Naive thymus-derived CD8-positive, alpha-beta T cell (primary cell): ENCODE measurements at regions not wholly inside any gene's neighbourhood (a gene's known extent, or its start where the extent isn't known, plus 50 kb on each side); places are given as distances from the start of the nearest gene placed in this dataset.
"Not testable (repeated sequence)": the region's sequence is repeated elsewhere in the genome, so short reads cannot be mapped to it uniquely, and the experiment has no call there.

Experiments used
- ATAC-seq, 2 donors: fragments of 150-1000 bp; cut with Tn5 transposase in 1 of 2; sonication (Bioruptor Pico), chemical (Tn5 transposase) in 1 of 2; 1 replicate in 1 of 2; 2 replicates in 1 of 2; pipeline ENCODE4 v1.10.0; 2021; ENCODE audit warnings: mild to moderate bottlenecking in 2 of 2, moderate library complexity in 2 of 2
- POLR2A ChIA-PET: fragments of 350-600 bp; sonication (Branson Sonifier 250); formaldehyde crosslinking; loops from one replicate; lab custom pipeline; 2021; ENCODE audit warnings: antibody characterized with exemption; lab: Charles Lee
- DNase-seq, 10 donors: peaks; one replicate each; pipeline versions ENCODE4 v3.0.0 to v3.0.0-alpha.2; 2020 to 2022
- H3K27ac Mint-ChIP-seq, 10 donors: one replicate each; pipeline ENCODE4 v1.8.0; 2020 to 2022; ENCODE audit warnings: mild to moderate bottlenecking in 10 of 10, mixed read lengths in 10 of 10, moderate library complexity in 4 of 10, inconsistent platforms in 1 of 10
- H3K27me3 Mint-ChIP-seq, 5 donors: one replicate each; pipeline ENCODE4 v1.8.0; 2021 to 2022; ENCODE audit warnings: mixed read lengths in 5 of 5
- H3K36me3 Mint-ChIP-seq, 3 donors: one replicate each; pipeline ENCODE4 v1.8.0; 2020 to 2022; ENCODE audit warnings: mixed read lengths in 3 of 3, mild to moderate bottlenecking in 2 of 3, inconsistent platforms in 1 of 3
- H3K4me1 Mint-ChIP-seq, 4 donors: one replicate each; pipeline ENCODE4 v1.8.0; 2021 to 2022; ENCODE audit warnings: mixed read lengths in 4 of 4
- H3K4me3 Mint-ChIP-seq, 10 donors: one replicate each; pipeline ENCODE4 v1.8.0; 2020 to 2022; ENCODE audit warnings: mild to moderate bottlenecking in 10 of 10, mixed read lengths in 10 of 10, moderate library complexity in 6 of 10, inconsistent platforms in 1 of 10
- H3K9me3 Mint-ChIP-seq, 9 donors: one replicate each; pipeline ENCODE4 v1.8.0; 2020 to 2022; ENCODE audit warnings: mixed read lengths in 9 of 9, mild to moderate bottlenecking in 3 of 9, inconsistent platforms in 1 of 9, moderate library complexity in 1 of 9

- Mint-ChIP-seq H3K27ac (no peak overlapping the region), H3K4me1 (no peaks in the 10 kb centered on the region), H3K36me3 (no peaks in the 10 kb centered on the region), H3K27me3 (no peaks in the 10 kb centered on the region), H3K9me3 (peaks cover 0 to 14% (median 9%) of the 10 kb centered on the region in 9 donors), H3K4me3 (no peak overlapping the region)
- DNase-seq, result no peak
- no peak for ATAC-seq
- POLR2A ChIA-PET, result no interaction called here
Measured at GRCh38 chr1:187985897-187986654, 1157.3 kb downstream of the PLA2G4A start.

GRCh38 chr1:187987236-187987776, 1158.6 kb downstream of the PLA2G4A start:
- Mint-ChIP-seq H3K4me3 (no peak overlapping the region), H3K27ac (no peak overlapping the region), H3K9me3 (peaks cover 0 to 13% (median 5%) of the 10 kb centered on the region in 9 donors), H3K36me3 (no peaks in the 10 kb centered on the region), H3K27me3 (no peaks in the 10 kb centered on the region), H3K4me1 (no peaks in the 10 kb centered on the region)
- ATAC-seq, result no peak
- no peak for DNase-seq
- POLR2A ChIA-PET, result no interaction called here

DNA sequence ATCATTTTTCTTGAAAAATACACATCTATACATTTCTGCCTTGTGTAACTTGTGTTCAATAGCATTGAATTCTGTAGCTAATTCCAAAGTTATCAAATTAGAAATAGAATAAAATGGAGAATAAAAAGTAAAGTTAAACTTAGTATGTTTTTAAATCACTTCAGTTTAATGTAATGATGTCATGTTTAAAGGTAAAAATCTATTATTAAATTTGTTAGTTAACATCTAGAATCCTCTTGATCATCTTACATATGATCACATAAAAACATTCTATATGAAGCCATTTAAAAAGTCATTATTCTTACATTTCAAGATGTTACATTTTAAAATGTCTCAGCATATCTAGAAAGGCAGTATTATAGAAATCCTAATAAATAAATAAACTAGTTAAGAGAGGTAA, 1163.2 kb downstream of the PLA2G4A start:
- ATAC-seq (no peak), DNase-seq (no peak)
- POLR2A ChIA-PET, result no interaction called here
- Mint-ChIP-seq H3K27me3 (no peaks in the 10 kb centered on the region), H3K4me1 (no peaks in the 10 kb centered on the region), H3K4me3 (no peak overlapping the region), H3K36me3 (no peaks in the 10 kb centered on the region), H3K9me3 (peaks cover 0 to 2% (median 0%) of the 10 kb centered on the region in 9 donors), H3K27ac (no peak overlapping the region)

GRCh38 chr1:187996780-187997179, 1168.0 kb downstream of the PLA2G4A start:
- peaks cover 0 to 4% (median 2%) of the 10 kb centered on the region in 9 donors for H3K9me3 Mint-ChIP-seq

GRCh38 chr1:187999973-188000372, 1171.2 kb downstream of the PLA2G4A start:
- no peak overlapping the region for H3K4me3 Mint-ChIP-seq
- POLR2A ChIA-PET, result no interaction called here
- no peak for DNase-seq
- H3K27me3 Mint-ChIP-seq, result no peaks in the 10 kb centered on the region
- H3K9me3 Mint-ChIP-seq, result peaks cover 0 to 12% (median 3%) of the 10 kb centered on the region in 9 donors
- peaks cover 0 to 3% (median 0%) of the 10 kb centered on the region in 4 donors for H3K4me1 Mint-ChIP-seq
- ATAC-seq, result no peak
- no peaks in the 10 kb centered on the region for H3K36me3 Mint-ChIP-seq
- H3K27ac Mint-ChIP-seq, result no peak overlapping the region

More at GRCh38 chr1:187996780-187997179, 1168.0 kb downstream of the PLA2G4A start:
- ATAC-seq, result no peak
- Mint-ChIP-seq H3K36me3 (no peaks in the 10 kb centered on the region), H3K4me3 (no peak overlapping the region), H3K4me1 (no peaks in the 10 kb centered on the region), H3K27me3 (no peaks in the 10 kb centered on the region), H3K27ac (no peak overlapping the region)
- POLR2A ChIA-PET, result no interaction called here
- no peak for DNase-seq

DNA sequence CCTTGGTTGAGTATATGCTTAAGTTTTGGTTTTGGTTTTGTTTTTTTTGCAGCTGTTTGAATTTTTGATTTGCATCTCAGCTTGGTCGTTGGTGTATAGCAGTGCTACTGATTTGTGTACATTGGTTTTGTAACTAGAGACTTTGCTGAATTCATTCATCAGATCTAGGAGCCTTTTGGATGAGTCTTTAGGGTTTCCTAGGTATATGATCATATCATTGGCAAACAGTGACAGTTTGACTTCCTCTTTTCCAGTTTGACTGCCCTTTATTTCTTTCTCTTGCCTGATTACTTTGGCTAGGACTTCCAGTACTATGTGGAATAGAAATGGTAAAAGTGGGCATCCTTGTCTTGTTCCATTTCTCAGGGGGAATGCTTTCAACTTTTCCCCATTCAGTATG, 1174.9 kb downstream of the PLA2G4A start:
- H3K4me1 Mint-ChIP-seq, H3K36me3 Mint-ChIP-seq, POLR2A ChIA-PET: not testable (repeated sequence)

GRCh38 chr1:188004849-188005248, 1176.1 kb downstream of the PLA2G4A start:
- no peak overlapping the region for H3K4me3 Mint-ChIP-seq
- peaks cover 0 to 12% (median 4%) of the 10 kb centered on the region in 9 donors for H3K9me3 Mint-ChIP-seq
- H3K4me1 Mint-ChIP-seq, result peaks cover 0 to 3% (median 0%) of the 10 kb centered on the region in 4 donors
- no peak overlapping the region for H3K27ac Mint-ChIP-seq
- no peak for ATAC-seq
- H3K36me3 Mint-ChIP-seq, result no peaks in the 10 kb centered on the region
- H3K27me3 Mint-ChIP-seq, result no peaks in the 10 kb centered on the region
- no peak for DNase-seq
- POLR2A ChIA-PET, result no interaction called here

More for the DNA sequence above, 1174.9 kb downstream of the PLA2G4A start:
- H3K27me3 Mint-ChIP-seq, ATAC-seq, H3K4me3 Mint-ChIP-seq, H3K27ac Mint-ChIP-seq, DNase-seq: not testable (repeated sequence)
- peaks cover 0 to 12% (median 4%) of the 10 kb centered on the region in 9 donors for H3K9me3 Mint-ChIP-seq

DNA sequence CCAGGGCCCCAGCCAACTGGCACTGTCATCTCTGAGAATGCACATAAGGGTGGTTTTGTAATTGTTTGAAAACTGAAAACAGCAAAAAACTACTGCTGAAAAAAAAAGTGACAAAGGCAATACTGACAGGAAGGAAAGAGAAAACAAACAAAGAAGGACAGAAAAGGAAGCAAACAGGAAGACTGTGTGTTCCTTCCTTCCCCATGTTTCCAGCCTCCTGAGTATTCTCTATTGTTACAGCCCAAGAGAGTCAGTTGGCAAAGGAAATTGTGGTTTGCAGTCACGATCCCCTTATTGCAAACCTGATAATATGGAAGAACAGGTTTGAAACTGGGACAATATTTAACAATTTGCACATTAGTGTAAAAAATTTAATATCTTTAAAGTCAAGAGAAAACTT, 1177.6 kb downstream of the PLA2G4A start:
- Mint-ChIP-seq H3K27ac (no peak overlapping the region), H3K4me1 (peaks cover 0 to 3% (median 0%) of the 10 kb centered on the region in 4 donors), H3K4me3 (no peak overlapping the region), H3K27me3 (no peaks in the 10 kb centered on the region), H3K9me3 (peaks cover 0 to 16% (median 4%) of the 10 kb centered on the region in 9 donors), H3K36me3 (no peaks in the 10 kb centered on the region)
- ATAC-seq (no peak), DNase-seq (no peak)
- POLR2A ChIA-PET, result no interaction called here

DNA sequence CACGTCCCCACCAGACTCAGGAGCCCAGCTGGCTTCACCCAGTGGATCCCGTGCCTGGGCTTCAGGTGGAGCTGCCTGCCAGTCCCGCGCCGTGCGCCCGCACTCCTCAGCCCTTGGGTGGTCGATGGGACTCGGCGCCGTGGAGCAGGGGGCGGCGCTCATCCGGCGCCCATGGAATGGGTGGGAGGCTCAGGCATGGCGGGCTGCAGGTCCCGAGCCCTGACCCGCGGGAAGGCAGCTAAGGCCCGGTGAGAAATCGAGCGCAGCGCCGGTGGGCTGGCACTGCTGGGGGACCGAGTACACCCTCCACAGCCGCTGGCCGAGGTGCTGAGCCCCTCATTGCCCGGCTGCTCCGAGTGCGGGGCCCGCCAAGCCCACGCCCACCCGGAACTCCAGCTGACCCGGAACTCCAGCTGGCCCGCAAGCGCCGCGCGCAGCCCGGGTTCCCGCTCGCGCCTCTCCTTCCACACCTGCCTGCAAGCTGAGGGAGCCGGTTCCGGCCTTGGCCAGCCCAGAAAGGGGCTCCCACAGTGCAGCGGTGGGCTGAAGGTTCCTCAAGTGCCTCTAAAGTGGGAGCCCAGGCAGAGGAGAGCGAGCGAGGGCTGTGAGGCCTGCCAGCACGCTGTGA, 1184.6 kb downstream of the PLA2G4A start:
- H3K27me3 Mint-ChIP-seq, H3K36me3 Mint-ChIP-seq, POLR2A ChIA-PET, DNase-seq, H3K27ac Mint-ChIP-seq, H3K4me3 Mint-ChIP-seq, H3K4me1 Mint-ChIP-seq, ATAC-seq: not testable (repeated sequence)
- H3K9me3 Mint-ChIP-seq, result peaks cover 0 to 24% (median 2%) of the 10 kb centered on the region in 9 donors

GRCh38 chr1:188017921-188018320, 1189.2 kb downstream of the PLA2G4A start:
- Mint-ChIP-seq H3K4me1 (no peaks in the 10 kb centered on the region), H3K27ac (no peak overlapping the region), H3K36me3 (peaks cover 0 to 4% (median 0%) of the 10 kb centered on the region in 3 donors), H3K9me3 (peaks cover 0 to 27% (median 6%) of the 10 kb centered on the region in 9 donors), H3K27me3 (no peaks in the 10 kb centered on the region), H3K4me3 (no peak overlapping the region)
- POLR2A ChIA-PET, result no interaction called here
- ATAC-seq (no peak), DNase-seq (no peak)

DNA sequence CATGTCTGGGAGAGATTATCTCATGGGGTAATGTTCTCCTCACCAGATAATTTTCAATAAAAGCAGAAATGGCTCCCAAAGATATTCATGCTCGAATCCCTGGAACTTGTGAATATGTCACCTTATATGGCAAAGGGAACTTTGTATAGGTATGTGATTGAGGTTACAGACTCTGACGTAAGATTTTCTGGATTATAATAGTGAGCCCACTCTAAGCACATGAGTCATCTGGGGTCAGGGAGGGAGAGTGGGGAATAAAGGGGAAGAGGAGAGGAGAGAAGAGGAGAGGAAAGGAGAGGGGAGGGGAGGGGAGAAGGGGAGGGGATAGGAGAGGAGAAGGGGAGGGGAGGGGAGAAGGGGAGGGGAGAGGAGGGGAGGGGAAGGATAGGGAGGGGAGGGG, 1193.9 kb downstream of the PLA2G4A start:
- Mint-ChIP-seq H3K27me3 (no peaks in the 10 kb centered on the region), H3K36me3 (peaks cover 0 to 4% (median 0%) of the 10 kb centered on the region in 3 donors), H3K27ac (no peak overlapping the region), H3K4me3 (no peak overlapping the region), H3K9me3 (peaks cover 0 to 31% (median 10%) of the 10 kb centered on the region in 9 donors), H3K4me1 (no peaks in the 10 kb centered on the region)
- no peak for DNase-seq
- POLR2A ChIA-PET, result no interaction called here
- ATAC-seq, result no peak

DNA sequence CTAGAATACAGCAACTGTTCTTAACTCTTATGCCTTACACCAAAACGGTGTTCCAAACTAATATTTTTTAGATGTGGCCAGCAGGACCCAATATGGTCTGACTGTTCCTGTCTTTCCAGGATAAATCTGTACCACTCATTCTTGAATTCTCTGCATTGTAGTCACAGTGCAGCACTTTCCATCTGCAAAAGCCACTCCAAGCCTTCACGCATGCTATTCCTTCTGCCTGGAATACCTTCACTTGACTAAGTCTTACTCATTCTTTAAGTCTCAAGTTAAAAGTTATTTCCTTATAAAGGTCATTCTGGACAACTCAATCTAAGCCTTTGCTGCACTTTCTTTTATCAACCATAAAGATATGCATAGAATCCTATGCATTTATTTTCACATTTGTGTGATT, 1194.5 kb downstream of the PLA2G4A start:
- POLR2A ChIA-PET, result no interaction called here
- peaks cover 0 to 33% (median 10%) of the 10 kb centered on the region in 9 donors for H3K9me3 Mint-ChIP-seq

GRCh38 chr1:188027613-188028012, 1198.9 kb downstream of the PLA2G4A start:
- peaks cover 0 to 12% (median 4%) of the 10 kb centered on the region in 9 donors for H3K9me3 Mint-ChIP-seq
- POLR2A ChIA-PET, result no interaction called here
- H3K4me1 Mint-ChIP-seq, result no peaks in the 10 kb centered on the region
- no peak overlapping the region for H3K4me3 Mint-ChIP-seq
- no peaks in the 10 kb centered on the region for H3K36me3 Mint-ChIP-seq
- no peak for ATAC-seq
- no peak for DNase-seq
- H3K27ac Mint-ChIP-seq, result no peak overlapping the region
- H3K27me3 Mint-ChIP-seq, result no peaks in the 10 kb centered on the region

More for the DNA sequence above, 1194.5 kb downstream of the PLA2G4A start:
- Mint-ChIP-seq H3K4me1 (no peaks in the 10 kb centered on the region), H3K27me3 (no peaks in the 10 kb centered on the region), H3K4me3 (no peak overlapping the region), H3K36me3 (peaks cover 0 to 4% (median 0%) of the 10 kb centered on the region in 3 donors), H3K27ac (no peak overlapping the region)
- ATAC-seq (no peak), DNase-seq (peak in 1 of 10 donors; percentile 3)
